Neural cell (in vitro differentiated cells): ENCODE measurements at regions not wholly inside any gene's neighbourhood (a gene's known extent, or its start where the extent isn't known, plus 50 kb on each side); places are given as distances from the start of the nearest gene placed in this dataset.

Experiments used
- H2AFZ ChIP-seq: fragments of 200-600, 300-800 bp; sonication (generic), shearing (Covaris generic); 2 replicates; pipeline ENCODE4 v1.6.0; 2014; ENCODE audit warnings: low read depth, mild to moderate bottlenecking, antibody characterized with exemption, low read length, moderate library complexity
- H3F3A ChIP-seq: fragments of 200-600 bp; shearing (Covaris generic); 2 replicates; pipeline ENCODE4 v1.6.1; 2016; ENCODE audit warnings: mild to moderate bottlenecking, moderate library complexity, mixed read lengths, antibody characterized with exemption, low read length; ENCODE audit not compliant: insufficient read depth, poor library complexity, severe bottlenecking
- H3K27ac ChIP-seq: fragments of 200-600, 300-800 bp; sonication (generic), shearing (Covaris generic); 2 replicates; pipeline ENCODE4 v1.5.1; 2014; ENCODE audit warnings: mild to moderate bottlenecking, low read length, moderate library complexity
- H3K27me3 ChIP-seq: fragments of 300-800, 200-600 bp; sonication (generic), shearing (Covaris generic); 2 replicates; pipeline ENCODE4 v1.6.0; 2014; ENCODE audit warnings: mild to moderate bottlenecking, low read depth, low read length, moderate library complexity; ENCODE audit not compliant: insufficient read depth
- H3K36me3 ChIP-seq: fragments of 300-800, 200-600 bp; sonication (generic), shearing (Covaris generic); 2 replicates; pipeline ENCODE4 v1.5.1; 2014; ENCODE audit warnings: mild to moderate bottlenecking, antibody characterized with exemption, low read length, moderate library complexity; ENCODE audit not compliant: insufficient read depth
- H3K4me2 ChIP-seq: fragments of 300-800, 200-600 bp; sonication (generic), shearing (Covaris generic); 2 replicates; pipeline ENCODE4 v1.6.0; 2014; ENCODE audit warnings: mild to moderate bottlenecking, low read length
- H3K4me3 ChIP-seq: fragments of 300-800, 200-600 bp; sonication (generic), shearing (Covaris generic); 2 replicates; pipeline ENCODE4 v1.5.1; 2014; ENCODE audit warnings: mild to moderate bottlenecking, low read length, moderate library complexity
- H3K79me2 ChIP-seq: fragments of 200-600 bp; shearing (Covaris generic); replicated peaks from 2 replicates; pipeline ENCODE4 v1.6.0; 2014; ENCODE audit warnings: mild to moderate bottlenecking, low read length, moderate library complexity; ENCODE audit not compliant: insufficient read depth
- H3K9ac ChIP-seq: fragments of 300-800, 200-600 bp; sonication (generic), shearing (Covaris generic); 2 replicates; pipeline ENCODE4 v1.6.1; 2016; ENCODE audit warnings: mild to moderate bottlenecking, low read length, mixed read lengths
- H3K9me2 ChIP-seq: fragments of 200-600 bp; shearing (Covaris generic); 2 replicates; pipeline ENCODE4 v1.6.1; 2016; ENCODE audit warnings: mild to moderate bottlenecking, low read length, mixed read lengths; ENCODE audit not compliant: insufficient read depth
- H3K9me3 ChIP-seq: fragments of 200-600, 300-800 bp; sonication (generic), shearing (Covaris generic); 2 replicates; pipeline ENCODE4 v1.6.1; 2016; ENCODE audit warnings: mild to moderate bottlenecking, mixed run types, low read length, moderate library complexity, mixed read lengths
- H4K20me1 ChIP-seq: fragments of 200-600 bp; shearing (Covaris generic); 2 replicates; pipeline ENCODE4 v1.6.1; 2016; ENCODE audit warnings: mild to moderate bottlenecking, mixed run types; ENCODE audit not compliant: insufficient read depth
- EP300 ChIP-seq: fragments of 450-650 bp; conservative IDR thresholded peaks from 2 replicates; pipeline ENCODE4 v1.6.1; 2014; ENCODE audit warnings: antibody characterized with exemption, mild to moderate bottlenecking, moderate library complexity; ENCODE audit not compliant: poor library complexity, severe bottlenecking
- EZH2 ChIP-seq: fragments of 200-600, 300-800 bp; shearing (Covaris generic), sonication (generic); IDR thresholded peaks from 2 replicates; pipeline ENCODE4 v1.6.1; 2014; ENCODE audit warnings: antibody characterized with exemption, low read length, borderline replicate concordance, mild to moderate bottlenecking; ENCODE audit not compliant: insufficient read depth, poor library complexity, severe bottlenecking
- MXI1 ChIP-seq: fragments of 450-650 bp; conservative IDR thresholded peaks from 2 replicates; pipeline ENCODE4 v1.6.1; 2014; ENCODE audit warnings: antibody characterized with exemption, mild to moderate bottlenecking; ENCODE audit not compliant: poor library complexity, severe bottlenecking
- POLR2AphosphoS5 ChIP-seq: IDR thresholded peaks from 2 replicates; pipeline ENCODE4 v1.6.1; 2012
- RAD21 ChIP-seq: fragments of 450-650 bp; conservative IDR thresholded peaks from 2 replicates; pipeline ENCODE4 v1.6.1; 2014; ENCODE audit warnings: antibody characterized with exemption, mild to moderate bottlenecking, moderate library complexity
- SMC3 ChIP-seq: fragments of 450-650 bp; conservative IDR thresholded peaks from 2 replicates; pipeline ENCODE4 v1.6.1; 2014; ENCODE audit warnings: antibody characterized with exemption, mild to moderate bottlenecking, moderate library complexity; ENCODE audit not compliant: poor library complexity
- TAF1 ChIP-seq: IDR thresholded peaks from 2 replicates; pipeline ENCODE4 v1.6.1; 2012; ENCODE audit warnings: low read depth
- TF ChIP-seq, protein P1 (sequence below): fragments of 450-650 bp; IDR thresholded peaks from 2 replicates; pipeline ENCODE4 v1.5.1; 2014; ENCODE audit warnings: antibody characterized with exemption, mild to moderate bottlenecking, moderate library complexity; ENCODE audit not compliant: poor library complexity, severe bottlenecking
- TF ChIP-seq, protein P2 (sequence below): IDR thresholded peaks from 2 replicates; pipeline ENCODE4 v1.6.1; 2012; ENCODE audit warnings: borderline replicate concordance

- no peaks in the 10 kb centered on the region for H3K27me3 ChIP-seq
- H3K36me3 ChIP-seq: no peaks in the 10 kb centered on the region
- no peaks in the 10 kb centered on the region for H3K9me2 ChIP-seq
- H3F3A ChIP-seq: no peaks in the 10 kb centered on the region
- H3K9me3 ChIP-seq: no peaks in the 10 kb centered on the region
- H4K20me1 ChIP-seq: no peaks in the 10 kb centered on the region
- no peaks in the 10 kb centered on the region for H3K79me2 ChIP-seq
- no peak overlapping the region for H3K4me3 ChIP-seq
- no peak overlapping the region for H3K9ac ChIP-seq
- TF ChIP-seq RAD21: no peak
- TF ChIP-seq MXI1: no peak
- no peak for TF ChIP-seq EP300
- TF ChIP-seq, protein P1, sequence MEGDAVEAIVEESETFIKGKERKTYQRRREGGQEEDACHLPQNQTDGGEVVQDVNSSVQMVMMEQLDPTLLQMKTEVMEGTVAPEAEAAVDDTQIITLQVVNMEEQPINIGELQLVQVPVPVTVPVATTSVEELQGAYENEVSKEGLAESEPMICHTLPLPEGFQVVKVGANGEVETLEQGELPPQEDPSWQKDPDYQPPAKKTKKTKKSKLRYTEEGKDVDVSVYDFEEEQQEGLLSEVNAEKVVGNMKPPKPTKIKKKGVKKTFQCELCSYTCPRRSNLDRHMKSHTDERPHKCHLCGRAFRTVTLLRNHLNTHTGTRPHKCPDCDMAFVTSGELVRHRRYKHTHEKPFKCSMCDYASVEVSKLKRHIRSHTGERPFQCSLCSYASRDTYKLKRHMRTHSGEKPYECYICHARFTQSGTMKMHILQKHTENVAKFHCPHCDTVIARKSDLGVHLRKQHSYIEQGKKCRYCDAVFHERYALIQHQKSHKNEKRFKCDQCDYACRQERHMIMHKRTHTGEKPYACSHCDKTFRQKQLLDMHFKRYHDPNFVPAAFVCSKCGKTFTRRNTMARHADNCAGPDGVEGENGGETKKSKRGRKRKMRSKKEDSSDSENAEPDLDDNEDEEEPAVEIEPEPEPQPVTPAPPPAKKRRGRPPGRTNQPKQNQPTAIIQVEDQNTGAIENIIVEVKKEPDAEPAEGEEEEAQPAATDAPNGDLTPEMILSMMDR: no peak
- TF ChIP-seq, protein P2, sequence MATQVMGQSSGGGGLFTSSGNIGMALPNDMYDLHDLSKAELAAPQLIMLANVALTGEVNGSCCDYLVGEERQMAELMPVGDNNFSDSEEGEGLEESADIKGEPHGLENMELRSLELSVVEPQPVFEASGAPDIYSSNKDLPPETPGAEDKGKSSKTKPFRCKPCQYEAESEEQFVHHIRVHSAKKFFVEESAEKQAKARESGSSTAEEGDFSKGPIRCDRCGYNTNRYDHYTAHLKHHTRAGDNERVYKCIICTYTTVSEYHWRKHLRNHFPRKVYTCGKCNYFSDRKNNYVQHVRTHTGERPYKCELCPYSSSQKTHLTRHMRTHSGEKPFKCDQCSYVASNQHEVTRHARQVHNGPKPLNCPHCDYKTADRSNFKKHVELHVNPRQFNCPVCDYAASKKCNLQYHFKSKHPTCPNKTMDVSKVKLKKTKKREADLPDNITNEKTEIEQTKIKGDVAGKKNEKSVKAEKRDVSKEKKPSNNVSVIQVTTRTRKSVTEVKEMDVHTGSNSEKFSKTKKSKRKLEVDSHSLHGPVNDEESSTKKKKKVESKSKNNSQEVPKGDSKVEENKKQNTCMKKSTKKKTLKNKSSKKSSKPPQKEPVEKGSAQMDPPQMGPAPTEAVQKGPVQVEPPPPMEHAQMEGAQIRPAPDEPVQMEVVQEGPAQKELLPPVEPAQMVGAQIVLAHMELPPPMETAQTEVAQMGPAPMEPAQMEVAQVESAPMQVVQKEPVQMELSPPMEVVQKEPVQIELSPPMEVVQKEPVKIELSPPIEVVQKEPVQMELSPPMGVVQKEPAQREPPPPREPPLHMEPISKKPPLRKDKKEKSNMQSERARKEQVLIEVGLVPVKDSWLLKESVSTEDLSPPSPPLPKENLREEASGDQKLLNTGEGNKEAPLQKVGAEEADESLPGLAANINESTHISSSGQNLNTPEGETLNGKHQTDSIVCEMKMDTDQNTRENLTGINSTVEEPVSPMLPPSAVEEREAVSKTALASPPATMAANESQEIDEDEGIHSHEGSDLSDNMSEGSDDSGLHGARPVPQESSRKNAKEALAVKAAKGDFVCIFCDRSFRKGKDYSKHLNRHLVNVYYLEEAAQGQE: no peak
- no peak for TF ChIP-seq POLR2AphosphoS5
- TF ChIP-seq TAF1: no peak
- TF ChIP-seq SMC3: no peak
- TF ChIP-seq EZH2: no peak
- H2AFZ ChIP-seq: no peak overlapping the region
- no peak overlapping the region for H3K27ac ChIP-seq
- no peak overlapping the region for H3K4me2 ChIP-seq
These were observed 267.2 kb downstream of the MAN2A1 start for GRCh38 chr5:109956884-109957283.

DNA sequence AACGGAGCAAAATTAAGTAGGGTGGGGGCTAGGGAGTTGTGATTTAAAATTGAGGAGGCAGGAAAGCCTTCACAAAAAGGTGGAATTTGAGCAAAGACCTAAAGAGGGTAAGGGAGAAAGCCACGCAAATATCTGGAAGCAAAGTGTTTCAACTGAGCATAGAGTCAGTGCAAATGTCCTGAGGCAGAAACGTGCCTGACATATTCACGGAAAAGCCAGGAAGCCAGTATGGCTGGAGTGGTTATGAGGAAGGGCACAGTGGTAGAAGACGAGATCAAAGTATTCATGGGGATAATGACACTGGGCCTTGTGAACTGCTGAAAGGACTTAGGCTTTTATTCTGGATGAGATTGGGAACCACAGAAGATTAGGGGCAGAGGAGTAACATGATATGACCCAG is 268.4 kb downstream of the MAN2A1 start:
- Histone ChIP-seq H3K36me3 (no peaks in the 10 kb centered on the region), H3K4me3 (no peak overlapping the region), H4K20me1 (no peaks in the 10 kb centered on the region), H3K79me2 (no peaks in the 10 kb centered on the region), H3K9me3 (no peaks in the 10 kb centered on the region), H3K27ac (no peak overlapping the region), H3K9ac (no peak overlapping the region), H2AFZ (no peak overlapping the region), H3K9me2 (no peaks in the 10 kb centered on the region), H3K4me2 (no peak overlapping the region), H3K27me3 (no peaks in the 10 kb centered on the region), H3F3A (no peaks in the 10 kb centered on the region)
- TF ChIP-seq, protein P2: no peak
- no peak for TF ChIP-seq TAF1
- TF ChIP-seq EP300: no peak
- TF ChIP-seq, protein P1: no peak
- no peak for TF ChIP-seq POLR2AphosphoS5
- TF ChIP-seq RAD21: no peak
- TF ChIP-seq SMC3: no peak
- no peak for TF ChIP-seq EZH2
- no peak for TF ChIP-seq MXI1
